Osteoblast (primary cell): ENCODE measurements at regions not wholly inside any gene's neighbourhood (a gene's known extent, or its start where the extent isn't known, plus 50 kb on each side); places are given as distances from the start of the nearest gene placed in this dataset.

ENCODE experiments used
- DNase-seq: peaks from one replicate; pipeline ENCODE4 v3.0.0; 2011; ENCODE audit warnings: low spot score, mixed read lengths; ENCODE audit not compliant: insufficient read length; ENCODE audit errors: missing footprints
- H2AFZ ChIP-seq: 2 replicates; pipeline ENCODE4 v1.6.0; 2011; ENCODE audit warnings: mild to moderate bottlenecking, low read length
- H3K27ac ChIP-seq: 2 replicates; pipeline ENCODE4 v1.5.1; 2011; ENCODE audit warnings: mild to moderate bottlenecking, low read depth, low read length, moderate library complexity
- H3K27me3 ChIP-seq: 2 replicates; pipeline ENCODE4 v1.6.0; 2012; ENCODE audit warnings: mild to moderate bottlenecking, control low read depth, inconsistent platforms, low read length, moderate library complexity; ENCODE audit not compliant: insufficient read depth
- H3K36me3 ChIP-seq: 2 replicates; pipeline ENCODE4 v1.5.1; 2011; ENCODE audit warnings: mild to moderate bottlenecking, low read length, control low read depth, moderate library complexity; ENCODE audit not compliant: insufficient read depth
- H3K4me1 ChIP-seq: 2 replicates; pipeline ENCODE4 v1.5.1; 2011; ENCODE audit warnings: mild to moderate bottlenecking, low read length, control low read depth, moderate library complexity; ENCODE audit not compliant: insufficient read depth
- H3K4me2 ChIP-seq: 2 replicates; pipeline ENCODE4 v1.6.0; 2011; ENCODE audit warnings: mild to moderate bottlenecking, low read length; ENCODE audit not compliant: insufficient read depth
- H3K4me3 ChIP-seq: fragments of 200-600 bp; sonication (generic); 3 replicates; pipeline ENCODE4 v1.5.1; 2012; ENCODE audit warnings: mild to moderate bottlenecking, low read length, inconsistent platforms; ENCODE audit not compliant: insufficient read depth
- H3K79me2 ChIP-seq: 2 replicates; pipeline ENCODE4 v1.6.0; 2012; ENCODE audit warnings: mild to moderate bottlenecking, low read length, control low read depth, inconsistent platforms; ENCODE audit not compliant: insufficient read depth
- H3K9me3 ChIP-seq: 2 replicates; pipeline ENCODE4 v1.5.1; 2011; ENCODE audit warnings: low read depth, low read length, control low read depth
- H4K20me1 ChIP-seq: 2 replicates; pipeline ENCODE4 v1.6.0; 2012; ENCODE audit warnings: mild to moderate bottlenecking, low read length, control low read depth; ENCODE audit not compliant: insufficient read depth
- CTCF ChIP-seq: IDR thresholded peaks from 2 replicates; pipeline ENCODE4 v1.5.1; 2011; ENCODE audit warnings: mild to moderate bottlenecking, low read depth, low read length, moderate library complexity; ENCODE audit errors: extremely low read depth

GRCh38 chr6:9412951-9413559 is 977.7 kb upstream of the SLC35B3 start:
- peak; percentile 25 for TF ChIP-seq CTCF
- H2AFZ ChIP-seq, result no peak overlapping the region
- no peak overlapping the region for H3K27ac ChIP-seq
- no peak overlapping the region for H3K4me3 ChIP-seq
- no peaks in the 10 kb centered on the region for H4K20me1 ChIP-seq
- H3K36me3 ChIP-seq, result no peaks in the 10 kb centered on the region
- H3K4me1 ChIP-seq, result no peaks in the 10 kb centered on the region
- no peak overlapping the region for H3K4me2 ChIP-seq
- DNase-seq, result no peak
- no peaks in the 10 kb centered on the region for H3K79me2 ChIP-seq
- no peaks in the 10 kb centered on the region for H3K9me3 ChIP-seq
- no peaks in the 10 kb centered on the region for H3K27me3 ChIP-seq

- Histone ChIP-seq H3K36me3 (no peaks in the 10 kb centered on the region), H4K20me1 (no peaks in the 10 kb centered on the region), H3K4me2 (no peak overlapping the region), H3K4me3 (no peak overlapping the region), H2AFZ (no peak overlapping the region), H3K79me2 (no peaks in the 10 kb centered on the region), H3K9me3 (no peaks in the 10 kb centered on the region), H3K27ac (no peak overlapping the region), H3K27me3 (no peaks in the 10 kb centered on the region), H3K4me1 (no peaks in the 10 kb centered on the region)
- DNase-seq, result no peak
- no peak for TF ChIP-seq CTCF
Measured at GRCh38 chr6:9409126-9409525, 973.8 kb upstream of the SLC35B3 start.

- TF ChIP-seq CTCF, result no peak
- DNase-seq, result no peak
- no peak overlapping the region for H2AFZ ChIP-seq
- H3K9me3 ChIP-seq, result no peaks in the 10 kb centered on the region
- H3K36me3 ChIP-seq, result no peaks in the 10 kb centered on the region
- H4K20me1 ChIP-seq, result no peaks in the 10 kb centered on the region
- no peaks in the 10 kb centered on the region for H3K4me1 ChIP-seq
- H3K79me2 ChIP-seq, result no peaks in the 10 kb centered on the region
- no peaks in the 10 kb centered on the region for H3K27me3 ChIP-seq
- no peak overlapping the region for H3K4me2 ChIP-seq
- H3K4me3 ChIP-seq, result no peak overlapping the region
- no peak overlapping the region for H3K27ac ChIP-seq
Measured at GRCh38 chr6:9408402-9409117, 973.2 kb upstream of the SLC35B3 start.

- no peak overlapping the region for H2AFZ ChIP-seq
- H3K4me2 ChIP-seq, result no peak overlapping the region
- TF ChIP-seq CTCF, result no peak
- H3K9me3 ChIP-seq, result no peaks in the 10 kb centered on the region
- H3K36me3 ChIP-seq, result no peaks in the 10 kb centered on the region
- no peaks in the 10 kb centered on the region for H3K4me1 ChIP-seq
- DNase-seq, result no peak
- no peak overlapping the region for H3K4me3 ChIP-seq
- H3K79me2 ChIP-seq, result no peaks in the 10 kb centered on the region
- no peaks in the 10 kb centered on the region for H3K27me3 ChIP-seq
- H3K27ac ChIP-seq, result no peak overlapping the region
- H4K20me1 ChIP-seq, result no peaks in the 10 kb centered on the region
Measured at GRCh38 chr6:9405825-9406224, 970.5 kb upstream of the SLC35B3 start.
